Activated naive CD4-positive, alpha-beta T cell treated with anti-CD3 and anti-CD28 coated beads, Interleukin-2, amount 50 U/mL, for 72 hours (primary cell): ENCODE measurements at regions not wholly inside any gene's neighbourhood (a gene's known extent, or its start where the extent isn't known, plus 50 kb on each side); places are given as distances from the start of the nearest gene placed in this dataset.

Source experiments
- ATAC-seq, 2 donors: fragments of 150-1000 bp; cut with Tn5 transposase; 2 replicates each; pipeline ENCODE4 v1.10.0; 2021; ENCODE audit warnings: mild to moderate bottlenecking in 2 of 2, moderate library complexity in 2 of 2
- DNase-seq, 2 donors: peaks; one replicate each; pipeline ENCODE4 v3.0.0; 2021 to 2022; ENCODE audit warnings: low spot score in 2 of 2
- H3K27ac Mint-ChIP-seq, 2 donors: one replicate each; pipeline ENCODE4 v1.8.0; 2022; ENCODE audit warnings: mild to moderate bottlenecking in 2 of 2, mixed read lengths in 2 of 2
- H3K36me3 Mint-ChIP-seq, 2 donors: one replicate each; pipeline ENCODE4 v1.8.0; 2022; ENCODE audit warnings: mixed read lengths in 2 of 2
- H3K9me3 Mint-ChIP-seq, 2 donors: one replicate each; pipeline ENCODE4 v1.8.0; 2022; ENCODE audit warnings: mixed read lengths in 2 of 2

- ATAC-seq, result no peak
- Mint-ChIP-seq H3K9me3 (peaks cover 0 to 3% of the 10 kb centered on the region in 2 donors), H3K36me3 (no peaks in the 10 kb centered on the region), H3K27ac (no peak overlapping the region)
- DNase-seq, result no peak
These were observed 203.1 kb upstream of the ANKH start for GRCh38 chr5:15074651-15075050.

GRCh38 chr5:15073453-15073852 is 201.9 kb upstream of the ANKH start:
- ATAC-seq, result no peak
- Mint-ChIP-seq H3K36me3 (no peaks in the 10 kb centered on the region), H3K9me3 (no peaks in the 10 kb centered on the region), H3K27ac (no peak overlapping the region)
- no peak for DNase-seq

GRCh38 chr5:15070907-15071306 is 199.3 kb upstream of the ANKH start:
- no peak for ATAC-seq

GRCh38 chr5:15069407-15069905 is 197.9 kb upstream of the ANKH start:
- H3K27ac Mint-ChIP-seq, result no peak overlapping the region
- no peaks in the 10 kb centered on the region for H3K9me3 Mint-ChIP-seq
- DNase-seq, result no peak
- no peak for ATAC-seq
- no peaks in the 10 kb centered on the region for H3K36me3 Mint-ChIP-seq

More at GRCh38 chr5:15070907-15071306, 199.3 kb upstream of the ANKH start:
- DNase-seq, result no peak
- H3K36me3 Mint-ChIP-seq, result no peaks in the 10 kb centered on the region
- no peaks in the 10 kb centered on the region for H3K9me3 Mint-ChIP-seq
- H3K27ac Mint-ChIP-seq, result no peak overlapping the region

- no peak for ATAC-seq
- no peak for DNase-seq
- Mint-ChIP-seq H3K27ac (no peak overlapping the region), H3K36me3 (peaks cover 0 to 5% of the 10 kb centered on the region in 2 donors), H3K9me3 (no peaks in the 10 kb centered on the region)
These were observed 193.5 kb upstream of the ANKH start for GRCh38 chr5:15065091-15065490.

GRCh38 chr5:15064396-15064795 is 192.8 kb upstream of the ANKH start:
- H3K9me3 Mint-ChIP-seq, result no peaks in the 10 kb centered on the region
- ATAC-seq (no peak), DNase-seq (no peak)
- H3K27ac Mint-ChIP-seq, result no peak overlapping the region
- H3K36me3 Mint-ChIP-seq, result peaks cover 0 to 5% of the 10 kb centered on the region in 2 donors

- Mint-ChIP-seq H3K27ac (no peak overlapping the region), H3K9me3 (peaks cover 4% of the 10 kb centered on the region in 2 donors), H3K36me3 (peaks cover 0 to 5% of the 10 kb centered on the region in 2 donors)
- ATAC-seq (no peak), DNase-seq (no peak)
These were observed 185.5 kb upstream of the ANKH start for GRCh38 chr5:15056988-15057592.

- peaks cover 0 to under 1% of the 10 kb centered on the region in 2 donors for H3K9me3 Mint-ChIP-seq
These were observed 172.9 kb upstream of the ANKH start for GRCh38 chr5:15044521-15044920.

GRCh38 chr5:15037247-15037908 is 165.8 kb upstream of the ANKH start:
- ATAC-seq, result no peak
- Mint-ChIP-seq H3K27ac (no peak overlapping the region), H3K9me3 (peaks cover 7 to 10% of the 10 kb centered on the region in 2 donors), H3K36me3 (peaks cover 0 to 15% of the 10 kb centered on the region in 2 donors)
- DNase-seq, result no peak

More at GRCh38 chr5:15044521-15044920, 172.9 kb upstream of the ANKH start:
- ATAC-seq, result no peak
- Mint-ChIP-seq H3K27ac (no peak overlapping the region), H3K36me3 (peaks cover 0 to 15% of the 10 kb centered on the region in 2 donors)
- no peak for DNase-seq

- H3K9me3 Mint-ChIP-seq, result peaks cover 7 to 9% of the 10 kb centered on the region in 2 donors
- H3K36me3 Mint-ChIP-seq, result no peaks in the 10 kb centered on the region
- no peak for DNase-seq
- H3K27ac Mint-ChIP-seq, result no peak overlapping the region
- no peak for ATAC-seq
These were observed 162.8 kb upstream of the ANKH start for GRCh38 chr5:15034379-15034778.

GRCh38 chr5:15031180-15031579 is 159.6 kb upstream of the ANKH start:
- H3K36me3 Mint-ChIP-seq, result peaks cover 0 to 10% of the 10 kb centered on the region in 2 donors
- H3K27ac Mint-ChIP-seq, result no peak overlapping the region
- no peak for DNase-seq
- no peak for ATAC-seq
- H3K9me3 Mint-ChIP-seq, result no peaks in the 10 kb centered on the region

GRCh38 chr5:15027764-15028163 is 156.2 kb upstream of the ANKH start:
- Mint-ChIP-seq H3K9me3 (no peaks in the 10 kb centered on the region), H3K36me3 (peaks cover 0 to 10% of the 10 kb centered on the region in 2 donors), H3K27ac (no peak overlapping the region)
- no peak for DNase-seq
- no peak for ATAC-seq

GRCh38 chr5:15026944-15027343 is 155.4 kb upstream of the ANKH start:
- H3K9me3 Mint-ChIP-seq, result no peaks in the 10 kb centered on the region

GRCh38 chr5:15026011-15026893 is 154.7 kb upstream of the ANKH start:
- ATAC-seq (no peak), DNase-seq (no peak)
- no peaks in the 10 kb centered on the region for H3K9me3 Mint-ChIP-seq
- H3K27ac Mint-ChIP-seq, result no peak overlapping the region
- H3K36me3 Mint-ChIP-seq, result peaks cover 0 to 10% of the 10 kb centered on the region in 2 donors

More at GRCh38 chr5:15026944-15027343, 155.4 kb upstream of the ANKH start:
- Mint-ChIP-seq H3K27ac (no peak overlapping the region), H3K36me3 (peaks cover 0 to 10% of the 10 kb centered on the region in 2 donors)
- ATAC-seq, result no peak
- no peak for DNase-seq

GRCh38 chr5:15023846-15024245 is 152.3 kb upstream of the ANKH start:
- no peak for DNase-seq
- Mint-ChIP-seq H3K27ac (no peak overlapping the region), H3K36me3 (peaks cover 0 to 10% of the 10 kb centered on the region in 2 donors), H3K9me3 (no peaks in the 10 kb centered on the region)
- no peak for ATAC-seq

- H3K36me3 Mint-ChIP-seq, result peaks cover 0 to 10% of the 10 kb centered on the region in 2 donors
These were observed 151.7 kb upstream of the ANKH start for GRCh38 chr5:15023266-15023665.

More at GRCh38 chr5:15023266-15023665, 151.7 kb upstream of the ANKH start:
- no peak for DNase-seq
- Mint-ChIP-seq H3K27ac (peak overlapping the region in 1 of 2 donors; percentile 13), H3K9me3 (no peaks in the 10 kb centered on the region)
- no peak for ATAC-seq
